Fibroblast of peridontal ligament (primary cell): ENCODE measurements at regions not wholly inside any gene's neighbourhood (a gene's known extent, or its start where the extent isn't known, plus 50 kb on each side); places are given as distances from the start of the nearest gene placed in this dataset.

Source experiments
- DNase-seq: peaks from one replicate; pipeline ENCODE4 v3.0.0-alpha.2; 2010; ENCODE audit errors: extremely low read depth

DNA sequence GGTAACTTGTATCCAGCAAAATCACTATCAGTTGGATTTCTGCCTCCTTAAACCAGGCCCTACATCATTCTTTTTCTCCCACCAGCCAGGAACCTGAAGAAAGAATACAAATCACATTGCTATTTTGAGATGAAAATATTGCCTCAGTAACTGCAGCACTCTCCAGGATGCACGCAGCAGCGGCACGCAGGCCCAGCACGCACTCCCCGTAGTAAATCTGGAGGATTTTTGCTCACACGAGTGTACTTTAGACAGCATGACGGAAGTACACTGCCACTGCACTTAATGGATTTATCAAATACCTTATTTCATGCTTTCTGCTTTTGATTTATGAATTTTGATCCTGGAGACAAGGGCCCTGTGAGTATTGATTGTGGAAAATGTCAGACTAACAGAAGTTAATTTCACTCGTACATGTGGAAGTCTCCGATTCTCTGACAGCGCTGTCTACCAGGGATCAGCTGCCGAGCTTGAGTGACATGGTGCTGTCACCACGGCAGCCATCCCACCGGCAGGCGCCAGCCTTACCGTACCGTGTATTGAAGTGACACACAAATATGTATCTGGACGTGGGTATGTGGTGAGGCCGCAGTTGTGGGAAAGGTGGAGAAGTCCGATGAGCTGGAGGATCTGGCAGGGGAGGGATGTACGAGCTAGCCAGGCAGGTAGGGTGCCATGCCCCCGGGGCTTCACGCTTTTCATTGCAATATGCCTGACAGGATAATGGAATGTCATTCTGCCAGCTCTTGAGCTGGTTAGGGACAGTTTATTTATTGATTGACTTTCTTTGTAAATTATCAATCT is 863.7 kb downstream of the GALR1 start:
- no peak for DNase-seq

DNA sequence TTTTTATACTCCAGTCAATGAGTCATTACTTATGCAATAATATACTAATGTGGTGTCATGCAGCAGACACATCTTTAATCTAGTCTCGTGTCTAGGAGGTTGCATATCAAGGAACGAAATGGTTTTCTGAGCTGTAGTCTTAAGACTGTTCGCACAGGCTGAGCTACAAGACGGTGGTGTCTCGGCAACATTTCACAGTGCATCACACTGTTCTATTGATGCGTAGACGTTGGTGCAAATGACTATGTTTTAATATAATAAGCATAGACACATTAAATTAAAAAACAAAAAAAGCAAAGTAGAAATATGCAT is 864.2 kb downstream of the GALR1 start:
- no peak for DNase-seq

DNA sequence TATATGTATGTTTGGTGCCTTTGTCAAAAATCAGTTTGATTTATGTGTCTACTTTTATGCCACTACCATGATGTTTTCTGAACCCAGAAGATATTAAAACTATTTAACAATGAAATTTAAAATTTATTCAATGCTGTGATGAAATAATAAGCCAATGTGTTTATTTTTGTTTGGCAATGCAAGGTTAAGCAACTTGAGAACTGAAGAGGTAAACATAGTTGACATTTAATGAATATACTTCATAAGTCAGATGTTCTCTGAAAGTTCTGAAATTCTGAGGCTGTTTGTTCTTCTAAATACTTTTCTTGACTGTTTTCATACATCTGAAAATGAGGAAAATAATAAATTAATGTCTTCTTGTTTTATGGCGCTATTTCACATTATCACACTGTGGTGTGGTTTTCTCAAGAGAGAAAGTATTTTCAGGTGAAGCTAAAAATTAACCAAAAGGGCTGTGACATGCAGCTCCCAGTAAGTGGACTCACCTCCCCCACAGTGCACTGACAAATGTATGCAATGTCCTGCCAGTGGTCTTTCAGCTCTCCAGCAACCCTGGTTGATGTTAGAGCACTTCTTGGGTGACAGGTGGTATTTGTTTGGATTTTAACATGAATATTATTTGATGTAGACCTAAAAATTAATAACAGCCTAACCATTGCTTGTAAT is 863.6 kb upstream of the SALL3 start:
- DNase-seq: no peak

DNA sequence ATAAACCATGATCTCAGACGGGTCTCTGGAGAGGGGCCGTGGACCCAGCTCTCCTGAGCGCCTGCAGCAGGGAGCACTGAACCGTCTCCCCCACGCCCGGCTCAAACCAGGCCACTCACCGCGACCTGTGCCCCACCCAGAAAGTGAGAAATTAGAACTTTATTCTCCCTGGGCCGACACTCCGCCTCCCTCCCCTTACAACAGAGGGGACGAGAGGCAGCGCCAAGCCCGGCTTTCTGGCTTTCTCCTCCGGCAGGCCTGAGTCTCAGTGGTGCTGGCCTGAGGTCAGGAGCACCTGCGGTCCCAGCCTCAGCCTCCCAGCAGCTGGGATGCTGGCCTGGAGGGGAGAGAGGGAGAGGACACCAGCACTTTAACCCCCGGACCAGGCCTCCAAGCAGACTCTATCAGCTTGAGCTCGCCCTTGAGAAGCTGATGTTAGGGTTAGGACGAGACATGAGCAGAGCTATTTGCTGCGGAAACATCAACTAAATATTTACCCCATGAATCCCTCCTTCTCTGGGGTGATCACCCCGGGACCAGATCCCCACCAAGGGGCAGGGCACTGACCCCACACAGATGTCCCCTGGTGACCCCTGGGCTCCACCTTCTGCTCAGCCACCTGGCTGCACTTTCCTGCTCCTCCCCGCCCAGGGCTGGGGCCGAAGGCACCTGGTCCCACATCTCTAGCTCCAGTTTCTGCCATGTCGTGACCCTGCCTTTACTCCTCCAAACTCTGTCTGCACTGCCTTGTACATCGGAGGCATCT is 856.3 kb upstream of the SALL3 start:
- no peak for DNase-seq

GRCh38 chr18:78123926-78124797 is 855.5 kb upstream of the SALL3 start:
- no peak for DNase-seq

DNA sequence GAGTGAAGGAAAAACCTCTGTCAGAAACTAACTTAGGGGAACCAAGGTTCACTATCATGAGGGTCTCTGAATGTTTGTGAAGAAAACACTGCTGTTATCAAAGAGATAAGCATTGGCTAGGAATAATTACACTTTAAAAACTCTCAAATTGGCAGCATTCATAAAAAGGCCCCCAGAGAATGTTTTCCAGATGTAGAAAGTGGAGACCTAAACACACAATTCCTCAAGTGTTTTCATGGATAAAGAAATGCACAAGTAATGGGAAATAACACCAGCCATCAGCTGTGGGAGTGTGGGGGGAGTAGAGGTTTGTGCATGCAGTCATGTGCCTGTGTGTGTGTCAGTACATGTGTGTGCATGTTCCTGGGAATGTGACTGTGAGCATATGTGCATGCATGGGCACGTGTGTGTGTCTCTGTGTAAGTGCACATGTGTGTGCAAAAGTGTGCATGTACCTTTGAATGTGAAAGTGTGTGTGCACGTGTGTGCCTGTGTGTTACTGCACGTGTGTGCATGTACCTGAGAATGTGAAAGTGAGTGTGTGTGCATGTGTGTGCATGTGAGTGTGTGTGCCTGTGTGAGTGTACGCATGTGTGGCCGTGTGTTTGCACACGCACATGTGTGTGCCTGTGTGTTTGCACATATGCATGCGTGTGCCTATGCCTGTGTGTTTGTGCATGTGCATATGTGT is 854.3 kb upstream of the SALL3 start:
- no peak for DNase-seq

GRCh38 chr18:78126106-78126505 is 853.5 kb upstream of the SALL3 start:
- DNase-seq: no peak

DNA sequence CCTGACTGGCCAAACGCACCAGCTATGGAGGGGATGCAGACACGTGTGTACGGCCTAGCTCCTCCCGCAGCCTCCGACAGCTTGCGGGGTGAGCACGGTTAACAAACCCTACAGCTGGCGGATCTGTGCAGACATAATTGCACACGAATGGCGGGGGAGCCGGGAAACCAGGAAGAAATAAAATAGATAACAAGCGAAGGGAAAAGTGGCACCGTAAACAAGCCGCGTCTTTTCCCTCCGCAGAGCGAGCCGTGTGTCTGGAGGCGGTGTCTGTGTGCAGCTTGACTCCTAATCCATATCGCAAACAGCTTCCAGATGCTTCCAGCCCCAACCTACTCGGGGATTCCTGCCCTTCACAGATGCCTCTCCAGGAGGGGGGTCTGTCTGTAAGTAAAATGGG is 853.1 kb upstream of the SALL3 start:
- DNase-seq: no peak

- DNase-seq: no peak
Measured at GRCh38 chr18:78127041-78127440, 852.6 kb upstream of the SALL3 start.

DNA sequence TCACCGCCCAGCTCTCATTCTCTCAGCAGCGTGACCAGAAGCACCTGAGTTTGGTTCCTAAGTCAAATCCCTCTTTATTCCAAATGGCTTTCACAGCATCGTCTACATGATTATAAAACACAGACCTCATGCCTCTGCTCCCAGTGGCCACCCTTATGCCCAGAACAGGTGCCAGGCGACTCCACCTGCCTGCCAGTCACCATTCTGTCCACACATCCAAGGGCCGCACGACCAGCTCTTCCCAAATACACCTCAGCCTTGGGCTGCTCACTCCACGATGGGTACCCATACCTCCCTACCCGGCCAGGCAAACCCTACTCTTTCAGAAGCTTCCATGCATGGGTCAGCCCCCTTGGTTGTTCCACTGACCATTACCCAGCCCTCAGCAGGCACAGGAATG is 851.6 kb upstream of the SALL3 start:
- DNase-seq: no peak

DNA sequence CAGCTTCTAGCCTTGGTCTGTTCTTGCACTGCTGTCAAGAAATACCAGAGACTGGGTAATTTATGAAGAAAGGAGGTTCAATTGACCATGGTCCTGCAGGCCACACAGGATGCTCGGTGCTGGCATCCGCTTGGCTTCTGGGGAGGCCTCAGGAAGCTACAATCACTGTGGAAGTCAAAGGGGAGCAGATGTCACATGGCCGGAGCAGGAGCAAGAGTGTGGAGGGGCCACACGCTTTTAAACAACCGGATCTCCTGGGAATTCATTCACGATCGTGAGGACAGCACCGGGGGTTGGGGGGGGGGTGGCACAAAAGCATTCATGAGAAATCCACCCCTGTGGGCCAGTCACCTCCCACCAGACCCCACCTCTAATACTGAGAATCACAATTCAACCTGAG is 850.4 kb upstream of the SALL3 start:
- no peak for DNase-seq

GRCh38 chr18:78130232-78131195 is 849.1 kb upstream of the SALL3 start:
- no peak for DNase-seq

DNA sequence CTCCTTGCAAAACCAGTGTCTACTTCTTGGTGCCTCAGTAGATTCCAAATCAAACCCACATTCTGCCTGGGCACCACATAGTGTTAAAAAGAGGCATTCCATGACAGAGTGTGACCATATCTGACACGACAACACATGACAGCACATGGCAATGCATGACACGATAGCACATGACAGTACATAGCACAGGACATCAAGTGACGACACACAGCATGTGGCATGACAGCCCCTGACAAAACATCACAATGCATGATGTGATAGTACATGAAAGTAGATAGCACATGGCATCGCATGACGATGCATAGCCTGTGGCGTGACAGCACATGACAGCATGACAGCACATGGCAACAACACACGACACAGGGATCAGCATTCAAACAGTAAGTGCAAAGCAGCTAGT is 845.9 kb upstream of the SALL3 start:
- DNase-seq: no peak

DNA sequence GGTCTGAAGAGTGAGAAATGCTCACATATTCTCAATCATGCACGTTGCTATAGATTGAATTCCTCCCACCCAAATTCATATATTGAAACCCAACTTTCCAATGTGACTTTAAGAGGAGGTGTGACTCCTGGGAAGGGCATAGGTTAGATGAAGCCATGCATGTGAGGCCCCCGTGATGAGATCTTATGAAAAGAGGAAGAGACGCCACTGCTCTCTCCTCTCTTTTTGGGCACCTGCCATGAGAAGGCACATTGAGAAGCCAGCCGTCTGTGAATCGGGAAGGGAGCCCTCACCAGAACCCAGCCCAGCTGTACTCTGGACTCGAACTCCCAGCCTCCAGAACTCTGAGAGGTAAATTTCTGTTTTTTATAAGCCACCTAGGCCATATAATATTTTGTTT is 842.6 kb upstream of the SALL3 start:
- DNase-seq: no peak

DNA sequence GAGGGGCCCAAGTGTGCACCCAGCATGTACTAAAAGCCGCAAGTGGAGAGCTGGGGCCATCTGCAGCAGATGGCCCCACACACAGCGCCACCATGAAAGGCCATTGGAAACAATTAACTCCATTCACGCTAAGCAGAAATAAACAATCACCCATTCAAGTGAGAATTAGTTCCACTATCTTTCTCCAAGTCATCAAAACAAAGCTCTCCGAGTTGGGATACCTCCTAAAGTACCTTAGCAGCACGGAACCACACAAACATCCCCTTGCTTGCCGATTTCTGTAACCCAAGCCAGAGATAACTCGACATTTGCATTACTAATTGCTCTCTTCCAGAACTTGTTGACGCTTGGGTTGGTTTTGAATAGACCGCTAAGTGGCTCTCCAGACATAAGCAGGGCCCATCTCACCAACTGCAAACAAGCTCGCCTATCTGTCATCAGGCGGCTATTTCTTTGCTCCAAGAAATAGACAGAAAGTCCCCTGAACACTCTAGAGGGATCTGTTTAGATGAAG is 840.6 kb upstream of the SALL3 start:
- no peak for DNase-seq

- no peak for DNase-seq
Measured at GRCh38 chr18:78140294-78140693, 839.3 kb upstream of the SALL3 start.

GRCh38 chr18:78144669-78145068 is 834.9 kb upstream of the SALL3 start:
- DNase-seq: no peak

- DNase-seq: no peak
Measured at GRCh38 chr18:78145096-78145495, 834.5 kb upstream of the SALL3 start.

- DNase-seq: no peak
Measured at GRCh38 chr18:78146136-78147085, 833.2 kb upstream of the SALL3 start.
